ENCODE measurements at regions not wholly inside any gene's neighbourhood (a gene's known extent, or its start where the extent isn't known, plus 50 kb on each side); places are given as distances from the start of the nearest gene placed in this dataset.
"Not testable (repeated sequence)": the region's sequence is repeated elsewhere in the genome, so short reads cannot be mapped to it uniquely, and the experiment has no call there.

- DNase-seq = no peak
These were observed 222.1 kb upstream of the FAM3C start for GRCh38 chr7:121618182-121618581.

- DNase-seq = no peak
These were observed 214.1 kb upstream of the FAM3C start for GRCh38 chr7:121610243-121610642.

GRCh38 chr7:121609208-121609607 is 213.1 kb upstream of the FAM3C start:
- no peak for DNase-seq

GRCh38 chr7:121608785-121609184 is 212.7 kb upstream of the FAM3C start:
- DNase-seq = no peak

GRCh38 chr7:121608183-121608582 is 212.1 kb upstream of the FAM3C start:
- not testable (repeated sequence) for DNase-seq

GRCh38 chr7:121605317-121605680 is 209.2 kb upstream of the FAM3C start:
- no peak for DNase-seq

GRCh38 chr7:121604627-121605316 is 208.7 kb upstream of the FAM3C start:
- no peak for DNase-seq

GRCh38 chr7:121603886-121604285 is 207.8 kb upstream of the FAM3C start:
- DNase-seq = no peak

GRCh38 chr7:121599887-121600286 is 203.8 kb upstream of the FAM3C start:
- DNase-seq = no peak

- no peak for DNase-seq
These were observed 199.9 kb upstream of the FAM3C start for GRCh38 chr7:121595758-121596696.

GRCh38 chr7:121591926-121592325 is 195.8 kb upstream of the FAM3C start:
- no peak for DNase-seq

GRCh38 chr7:121587435-121587834 is 191.3 kb upstream of the FAM3C start:
- no peak for DNase-seq

GRCh38 chr7:121582258-121582657 is 186.2 kb upstream of the FAM3C start:
- DNase-seq = no peak

- DNase-seq = no peak
These were observed 183.5 kb upstream of the FAM3C start for GRCh38 chr7:121579639-121580038.

GRCh38 chr7:121578669-121579068 is 182.6 kb upstream of the FAM3C start:
- no peak for DNase-seq

- no peak for DNase-seq
These were observed 180.2 kb upstream of the FAM3C start for GRCh38 chr7:121576148-121576917.

- DNase-seq = no peak
These were observed 179.2 kb upstream of the FAM3C start for GRCh38 chr7:121575194-121575765.

- DNase-seq = no peak
These were observed 178.0 kb upstream of the FAM3C start for GRCh38 chr7:121574109-121574508.

GRCh38 chr7:121572615-121573014 is 176.5 kb upstream of the FAM3C start:
- no peak for DNase-seq

- DNase-seq = no peak
These were observed 174.3 kb upstream of the FAM3C start for GRCh38 chr7:121570365-121570764.

- peak; percentile 57 for DNase-seq
These were observed 167.1 kb upstream of the FAM3C start for GRCh38 chr7:121563177-121563576.

GRCh38 chr7:121562259-121562658 is 166.2 kb upstream of the FAM3C start:
- DNase-seq = no peak

- no peak for DNase-seq
These were observed 165.6 kb upstream of the FAM3C start for GRCh38 chr7:121561717-121562116.
